Ureter (tissue), 1 donor: ENCODE measurements at regions not wholly inside any gene's neighbourhood (a gene's known extent, or its start where the extent isn't known, plus 50 kb on each side); places are given as distances from the start of the nearest gene placed in this dataset.
A peak's percentile ranks its signal among the peaks of the same experiment; 100 is the strongest.

Source experiments
- DNase-seq: peaks from one replicate; pipeline ENCODE4 v3.0.0-alpha.2; 2020; ENCODE audit warnings: low spot score
- donor health status: DM: yes; HTN: yes; CAD: no.

GRCh38 chr14:58814466-58814865 is 176.7 kb downstream of the DACT1 start:
- no peak for DNase-seq

- no peak for DNase-seq
Observed at GRCh38 chr14:58815161-58815701, 177.5 kb downstream of the DACT1 start.

GRCh38 chr14:58815794-58816193 is 178.0 kb downstream of the DACT1 start:
- DNase-seq, result no peak

GRCh38 chr14:58816416-58817115 is 178.8 kb downstream of the DACT1 start:
- DNase-seq, result no peak

- DNase-seq, result no peak
Observed at GRCh38 chr14:58817846-58818245, 180.1 kb downstream of the DACT1 start.

GRCh38 chr14:58820032-58820431 is 182.3 kb downstream of the DACT1 start:
- DNase-seq, result no peak

- no peak for DNase-seq
Observed at GRCh38 chr14:58821421-58821820, 183.7 kb downstream of the DACT1 start.

GRCh38 chr14:58822856-58823255 is 185.1 kb downstream of the DACT1 start:
- no peak for DNase-seq

- DNase-seq, result no peak
Observed at GRCh38 chr14:58823312-58823711, 185.6 kb downstream of the DACT1 start.

GRCh38 chr14:58824106-58824505 is 186.3 kb downstream of the DACT1 start:
- no peak for DNase-seq

- DNase-seq, result no peak
Observed at GRCh38 chr14:58824796-58825195, 187.0 kb downstream of the DACT1 start.

GRCh38 chr14:58825606-58826005 is 187.8 kb downstream of the DACT1 start:
- no peak for DNase-seq

GRCh38 chr14:58826845-58827686 is 189.3 kb downstream of the DACT1 start:
- no peak for DNase-seq

- DNase-seq, result no peak
Observed at GRCh38 chr14:58828298-58828697, 190.5 kb downstream of the DACT1 start.

GRCh38 chr14:58829594-58829993 is 191.8 kb downstream of the DACT1 start:
- no peak for DNase-seq

- no peak for DNase-seq
Observed at GRCh38 chr14:58830121-58830520, 192.4 kb downstream of the DACT1 start.

- DNase-seq, result peak; percentile 56
Observed at GRCh38 chr14:58832095-58832521, 194.3 kb downstream of the DACT1 start.

- DNase-seq, result no peak
Observed at GRCh38 chr14:58833634-58834378, 196.0 kb downstream of the DACT1 start.

- no peak for DNase-seq
Observed at GRCh38 chr14:58836303-58836974, 198.7 kb downstream of the DACT1 start.

GRCh38 chr14:58839233-58839632 is 201.5 kb downstream of the DACT1 start:
- DNase-seq, result no peak

GRCh38 chr14:58844544-58844943 is 206.8 kb downstream of the DACT1 start:
- no peak for DNase-seq
